ENCODE measurements at regions not wholly inside any gene's neighbourhood (a gene's known extent, or its start where the extent isn't known, plus 50 kb on each side); places are given as distances from the start of the nearest gene placed in this dataset.

DNA sequence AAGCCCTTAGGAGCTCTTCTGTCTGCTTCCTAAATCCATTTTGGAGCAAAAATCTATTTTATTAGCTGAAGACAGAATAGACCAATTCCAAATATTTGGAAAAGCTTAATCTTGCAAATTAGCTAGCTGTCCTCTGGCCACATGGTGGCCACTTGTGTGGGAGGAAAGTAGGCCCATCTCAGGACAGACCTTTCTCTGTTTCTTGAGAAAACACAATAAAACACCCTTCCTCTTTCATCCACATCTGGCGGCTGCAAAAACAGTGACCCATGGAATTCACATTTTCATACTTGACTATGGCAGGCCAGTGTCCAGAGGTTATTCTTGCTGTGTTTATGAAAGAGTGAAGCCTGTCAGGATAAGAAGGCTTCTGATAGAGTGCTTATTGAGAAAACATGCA is 275.6 kb downstream of the PLPP3 start:
- no peak overlapping the region for H3K27ac Mint-ChIP-seq
- Histone ChIP-seq H3K9ac (ENCODE audit: extremely low read depth, low read length, poor library complexity, severe bottlenecking) (no peak overlapping the region), H3K4me3 (ENCODE audit: low read length) (no peak overlapping the region), H3K4me1 (ENCODE audit: control insufficient read depth, insufficient read depth, low read length) (no peaks in the 10 kb centered on the region), H3K27me3 (ENCODE audit: control insufficient read depth, insufficient read depth, low read length, poor library complexity, severe bottlenecking) (no peaks in the 10 kb centered on the region), H3K36me3 (ENCODE audit: control insufficient read depth, insufficient read depth, low read length) (no peaks in the 10 kb centered on the region), H3K9me3 (ENCODE audit: control insufficient read depth, low read length) (no peaks in the 10 kb centered on the region), H3K27ac (ENCODE audit: low read depth, low read length) (no peak overlapping the region)
- TF ChIP-seq CTCF (conservative IDR thresholded peaks at IDR 0.05), result no peak
- H3K4me3 Mint-ChIP-seq, result no peak overlapping the region
- no peaks in the 10 kb centered on the region for H3K36me3 Mint-ChIP-seq (ENCODE audit: low read depth)
- H3K4me1 Mint-ChIP-seq, result no peaks in the 10 kb centered on the region
- no peak for DNase-seq
- H3K9me3 Mint-ChIP-seq, result peaks cover 3% of the 10 kb centered on the region
- WGBS, 2 experiments (ENCODE audit: insufficient coverage in 1 of 2, insufficient read length in 1 of 2), result 92% methylated on average over 1 of the region's 1 CpG; no CpG with 5 or more reads in 1 of the 2 experiments
- no peaks in the 10 kb centered on the region for H3K27me3 Mint-ChIP-seq (ENCODE audit: insufficient read depth)

- no peak for DNase-seq
- no peaks in the 10 kb centered on the region for H3K36me3 ChIP-seq (ENCODE audit: control insufficient read depth, insufficient read depth, low read length)
- H3K4me3 ChIP-seq (ENCODE audit: low read length), result no peak overlapping the region
- Mint-ChIP-seq H3K27ac (no peak overlapping the region), H3K4me3 (no peak overlapping the region), H3K4me1 (peaks cover 2% of the 10 kb centered on the region), H3K36me3 (ENCODE audit: low read depth) (no peaks in the 10 kb centered on the region), H3K9me3 (no peaks in the 10 kb centered on the region), H3K27me3 (ENCODE audit: insufficient read depth) (no peaks in the 10 kb centered on the region)
- no peaks in the 10 kb centered on the region for H3K9me3 ChIP-seq (ENCODE audit: control insufficient read depth, low read length)
- no peak for TF ChIP-seq CTCF (conservative IDR thresholded peaks at IDR 0.05)
- WGBS, 2 experiments (ENCODE audit: insufficient coverage in 1 of 2, insufficient read length in 1 of 2), result 80 to 100% methylated on average over 1 to 2 of the region's 2 CpGs
- no peak overlapping the region for H3K9ac ChIP-seq (ENCODE audit: extremely low read depth, low read length, poor library complexity, severe bottlenecking)
- H3K4me1 ChIP-seq (ENCODE audit: control insufficient read depth, insufficient read depth, low read length), result no peaks in the 10 kb centered on the region
- H3K27ac ChIP-seq (ENCODE audit: low read depth, low read length), result no peak overlapping the region
- no peaks in the 10 kb centered on the region for H3K27me3 ChIP-seq (ENCODE audit: control insufficient read depth, insufficient read depth, low read length, poor library complexity, severe bottlenecking)
Observed at GRCh38 chr1:56302878-56303277, 276.5 kb downstream of the PLPP3 start.

DNA sequence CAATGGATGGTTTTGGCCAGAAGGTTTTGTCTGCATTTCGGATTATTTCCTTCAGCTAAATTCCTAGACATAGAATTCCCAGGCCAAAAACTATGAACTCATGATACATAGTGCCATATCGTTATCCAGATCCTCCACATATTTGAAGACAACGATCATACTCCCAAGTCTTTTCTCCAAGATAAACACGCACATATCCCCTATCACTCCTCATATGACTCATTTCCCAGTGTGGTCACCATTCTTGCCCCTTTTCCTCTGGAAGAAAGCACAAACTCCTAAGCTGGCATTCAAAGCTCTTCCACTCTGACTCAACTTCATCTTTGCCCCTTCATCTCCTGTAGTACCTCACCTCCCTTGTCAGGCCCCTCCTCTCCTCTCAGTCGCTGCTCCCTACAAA is 277.6 kb downstream of the PLPP3 start:
- Mint-ChIP-seq H3K4me3 (no peak overlapping the region), H3K27ac (no peak overlapping the region), H3K36me3 (ENCODE audit: low read depth) (no peaks in the 10 kb centered on the region), H3K4me1 (peaks cover 2% of the 10 kb centered on the region), H3K27me3 (ENCODE audit: insufficient read depth) (no peaks in the 10 kb centered on the region), H3K9me3 (no peaks in the 10 kb centered on the region)
- H3K27ac ChIP-seq (ENCODE audit: low read depth, low read length), result no peak overlapping the region
- H3K4me1 ChIP-seq (ENCODE audit: control insufficient read depth, insufficient read depth, low read length), result no peaks in the 10 kb centered on the region
- DNase-seq, result no peak
- H3K9me3 ChIP-seq (ENCODE audit: control insufficient read depth, low read length), result no peaks in the 10 kb centered on the region
- no peak overlapping the region for H3K9ac ChIP-seq (ENCODE audit: extremely low read depth, low read length, poor library complexity, severe bottlenecking)
- no peaks in the 10 kb centered on the region for H3K36me3 ChIP-seq (ENCODE audit: control insufficient read depth, insufficient read depth, low read length)
- WGBS, 2 experiments (ENCODE audit: insufficient coverage in 1 of 2, insufficient read length in 1 of 2), result 93 to 95% methylated on average over 5 of the region's 5 CpGs
- no peak overlapping the region for H3K4me3 ChIP-seq (ENCODE audit: low read length)
- no peak for TF ChIP-seq CTCF (conservative IDR thresholded peaks at IDR 0.05)
- no peaks in the 10 kb centered on the region for H3K27me3 ChIP-seq (ENCODE audit: control insufficient read depth, insufficient read depth, low read length, poor library complexity, severe bottlenecking)

All from endodermal cell (in vitro differentiated cells).